ENCODE measurements at regions not wholly inside any gene's neighbourhood (a gene's known extent, or its start where the extent isn't known, plus 50 kb on each side); places are given as distances from the start of the nearest gene placed in this dataset.

- no peak for DNase-seq
Measured at GRCh38 chr22:49107961-49108530, 719.6 kb downstream of the BRD1 start.

- DNase-seq = no peak
Measured at GRCh38 chr22:49107561-49107960, 720.1 kb downstream of the BRD1 start.

GRCh38 chr22:49106842-49107152 lies 720.9 kb downstream of the BRD1 start:
- DNase-seq = no peak

GRCh38 chr22:49106096-49106841 lies 721.4 kb downstream of the BRD1 start:
- DNase-seq = no peak

GRCh38 chr22:49104434-49104833 lies 723.2 kb downstream of the BRD1 start:
- DNase-seq = no peak

GRCh38 chr22:49103314-49104059 lies 724.2 kb downstream of the BRD1 start:
- no peak for DNase-seq

GRCh38 chr22:49102367-49102766 lies 725.3 kb downstream of the BRD1 start:
- DNase-seq = no peak

- DNase-seq = no peak
Measured at GRCh38 chr22:49101873-49102272, 725.8 kb downstream of the BRD1 start.

GRCh38 chr22:49101225-49101624 lies 726.4 kb downstream of the BRD1 start:
- DNase-seq = no peak

GRCh38 chr22:49100773-49101172 lies 726.9 kb downstream of the BRD1 start:
- no peak for DNase-seq

GRCh38 chr22:49100316-49100715 lies 727.4 kb downstream of the BRD1 start:
- DNase-seq = no peak

- no peak for DNase-seq
Measured at GRCh38 chr22:49099496-49100124, 728.1 kb downstream of the BRD1 start.

GRCh38 chr22:49099089-49099488 lies 728.6 kb downstream of the BRD1 start:
- no peak for DNase-seq

- no peak for DNase-seq
Measured at GRCh38 chr22:49097966-49098365, 729.7 kb downstream of the BRD1 start.

- DNase-seq = no peak
Measured at GRCh38 chr22:49097171-49097925, 730.3 kb downstream of the BRD1 start.

- no peak for DNase-seq
Measured at GRCh38 chr22:49096476-49096875, 731.2 kb downstream of the BRD1 start.

GRCh38 chr22:49095366-49095765 lies 732.3 kb downstream of the BRD1 start:
- DNase-seq = no peak

GRCh38 chr22:49094858-49095257 lies 732.8 kb downstream of the BRD1 start:
- no peak for DNase-seq

- DNase-seq = no peak
Measured at GRCh38 chr22:49094151-49094550, 733.5 kb downstream of the BRD1 start.

GRCh38 chr22:49093192-49093880 lies 734.3 kb downstream of the BRD1 start:
- no peak for DNase-seq

- no peak for DNase-seq
Measured at GRCh38 chr22:49092716-49093115, 735.0 kb downstream of the BRD1 start.

GRCh38 chr22:49091917-49092545 lies 735.6 kb downstream of the BRD1 start:
- no peak for DNase-seq

Measured in activated CD4-positive, alpha-beta T cell treated with anti-CD3 and anti-CD28 coated beads, Interleukin-2, amount 50 U/mL, for 16 hours (primary cell).